GM23338 (cell line): ENCODE measurements at regions not wholly inside any gene's neighbourhood (a gene's known extent, or its start where the extent isn't known, plus 50 kb on each side); places are given as distances from the start of the nearest gene placed in this dataset.

ENCODE experiments used
- ATAC-seq: fragments of 200-7000 bp; cut with Tn5 transposase; 3 replicates; pipeline ENCODE4 v1.9.1; 2020
- DNase-seq: peaks from one replicate; pipeline ENCODE4 v3.0.0-alpha.2; 2015; ENCODE audit warnings: low spot score
- H2AFZ ChIP-seq: fragments of 200-600 bp; sonication (generic); 2 replicates; pipeline ENCODE4 v1.8.0; 2016; ENCODE audit warnings: antibody characterized with exemption, mild to moderate bottlenecking, moderate library complexity
- H3F3A ChIP-seq: fragments of 200-600 bp; sonication (generic); replicated peaks from 2 replicates; pipeline ENCODE4 v1.8.0; 2017; ENCODE audit warnings: antibody characterized with exemption, mixed run types, low read depth
- H3K27ac ChIP-seq: fragments of 200-600 bp; sonication (generic); 2 replicates; pipeline ENCODE4 v1.6.1; 2016; ENCODE audit warnings: low read depth
- H3K27me3 ChIP-seq: fragments of 200-600 bp; sonication (generic); 2 replicates; pipeline ENCODE4 v1.8.0; 2016; ENCODE audit warnings: mild to moderate bottlenecking, mixed run types, moderate library complexity; ENCODE audit not compliant: insufficient read depth
- H3K36me3 ChIP-seq: fragments of 200-600 bp; sonication (generic); 2 replicates; pipeline ENCODE4 v1.8.0; 2016; ENCODE audit warnings: mild to moderate bottlenecking; ENCODE audit not compliant: insufficient read depth
- H3K4me1 ChIP-seq: fragments of 200-600 bp; sonication (generic); 2 replicates; pipeline ENCODE4 v1.8.0; 2016; ENCODE audit warnings: mild to moderate bottlenecking, moderate library complexity; ENCODE audit not compliant: insufficient read depth
- H3K4me2 ChIP-seq: fragments of 200-600 bp; sonication (generic); 2 replicates; pipeline ENCODE4 v1.7.1; 2017; ENCODE audit warnings: mixed run types
- H3K4me3 ChIP-seq: fragments of 200-600 bp; sonication (generic); 2 replicates; pipeline ENCODE4 v1.6.1; 2016; ENCODE audit warnings: mixed run types
- H3K79me2 ChIP-seq: fragments of 200-600 bp; sonication (generic); replicated peaks from 2 replicates; pipeline ENCODE4 v1.8.0; 2017; ENCODE audit warnings: mild to moderate bottlenecking; ENCODE audit not compliant: insufficient read depth
- H3K9me2 ChIP-seq: fragments of 200-600 bp; sonication (generic); 2 replicates; pipeline ENCODE4 v1.8.0; 2017; ENCODE audit not compliant: insufficient read depth
- H4K20me1 ChIP-seq: fragments of 200-600 bp; sonication (generic); replicated peaks from 2 replicates; pipeline ENCODE4 v1.8.0; 2017; ENCODE audit warnings: mild to moderate bottlenecking; ENCODE audit not compliant: insufficient read depth
- H3K27ac Mint-ChIP-seq: 2 replicates; pipeline ENCODE4 v1.8.0; 2020; ENCODE audit warnings: inconsistent platforms, mild to moderate bottlenecking, moderate library complexity, mixed read lengths
- H3K27me3 Mint-ChIP-seq: 3 replicates; pipeline ENCODE4 v1.8.0; 2022; ENCODE audit warnings: low read depth, mild to moderate bottlenecking, moderate library complexity, mixed read lengths, inconsistent platforms; ENCODE audit not compliant: insufficient read depth, poor library complexity
- H3K36me3 Mint-ChIP-seq: 3 replicates; pipeline ENCODE4 v1.8.0; 2021; ENCODE audit warnings: low read depth, mild to moderate bottlenecking, inconsistent platforms, moderate library complexity, mixed read lengths
- H3K4me1 Mint-ChIP-seq: 3 replicates; pipeline ENCODE4 v1.8.0; 2020; ENCODE audit warnings: mild to moderate bottlenecking, inconsistent platforms, mixed read lengths
- H3K4me3 Mint-ChIP-seq: 3 replicates; pipeline ENCODE4 v1.8.0; 2021; ENCODE audit warnings: moderate library complexity, mild to moderate bottlenecking, inconsistent platforms, mixed read lengths
- H3K9me3 Mint-ChIP-seq: 3 replicates; pipeline ENCODE4 v1.8.0; 2020; ENCODE audit warnings: moderate library complexity, mild to moderate bottlenecking, inconsistent platforms, mixed read lengths
- CREB1 ChIP-seq: fragments of 250-450 bp; sonication (Bioruptor Pico); IDR thresholded peaks from 2 replicates; pipeline ENCODE4 v1.5.0; 2020; ENCODE audit warnings: low read depth, mild to moderate bottlenecking, moderate library complexity
- EZH2phosphoT487 ChIP-seq: fragments of 200-600 bp; sonication (generic); IDR thresholded peaks from one replicate; pipeline ENCODE4 v1.8.1; 2018; ENCODE audit warnings: antibody characterized with exemption; ENCODE audit not compliant: unreplicated experiment
- NANOG ChIP-seq: IDR thresholded peaks from 2 replicates; pipeline ENCODE4 v1.6.1; 2016; ENCODE audit warnings: antibody characterized with exemption, borderline replicate concordance
- TF ChIP-seq, protein P1 (sequence below): fragments of 250-450 bp; sonication (Bioruptor Pico); IDR thresholded peaks from 2 replicates; pipeline ENCODE4 v1.5.0; 2020; ENCODE audit warnings: mild to moderate bottlenecking, moderate library complexity

DNA sequence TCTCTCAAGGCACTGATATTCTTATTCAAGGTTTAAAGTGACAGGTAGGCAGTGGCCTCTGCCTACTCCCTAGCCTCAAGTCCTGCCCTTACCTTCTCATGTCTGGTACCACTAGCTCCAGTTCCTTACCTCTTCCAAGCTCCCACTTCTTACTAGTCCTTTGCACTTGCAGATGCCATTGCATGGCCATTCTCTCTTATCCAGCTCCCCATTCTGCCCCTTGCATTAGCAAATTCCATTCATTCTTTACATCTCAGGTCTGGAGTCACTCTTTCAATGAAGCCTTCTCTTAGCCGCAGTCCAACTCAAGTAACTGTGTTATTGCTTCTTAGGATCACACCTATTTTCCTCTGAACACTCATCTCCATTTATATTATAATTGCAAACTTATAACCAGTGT lies 807.1 kb downstream of the EDEM1 start:
- no peaks in the 10 kb centered on the region for H3K79me2 ChIP-seq
- DNase-seq (no peak), ATAC-seq (no peak)
- no peak overlapping the region for H2AFZ ChIP-seq
- peaks cover 7% of the 10 kb centered on the region; the same call in 1 of the 2 replicates for H3K36me3 ChIP-seq
- no peaks in the 10 kb centered on the region for H3K9me2 ChIP-seq
- no peak overlapping the region for H3K4me2 ChIP-seq
- no peak overlapping the region for H3K27ac ChIP-seq
- Mint-ChIP-seq H3K4me1 (peaks cover 3% of the 10 kb centered on the region; the same call in 1 of the 3 replicates), H3K27me3 (no peaks in the 10 kb centered on the region), H3K27ac (no peak overlapping the region), H3K4me3 (no peak overlapping the region), H3K36me3 (peaks cover 3% of the 10 kb centered on the region; the same call in 2 of the 3 replicates), H3K9me3 (peaks cover 71% of the 10 kb centered on the region)
- no peak overlapping the region for H3K4me3 ChIP-seq
- H3F3A ChIP-seq, result no peaks in the 10 kb centered on the region
- H4K20me1 ChIP-seq, result no peaks in the 10 kb centered on the region
- H3K27me3 ChIP-seq, result no peaks in the 10 kb centered on the region
- TF ChIP-seq NANOG, result no peak
- TF ChIP-seq CREB1 (CRISPR knock-in tag), result no peak
- no peak for TF ChIP-seq EZH2phosphoT487
- TF ChIP-seq, protein P1, sequence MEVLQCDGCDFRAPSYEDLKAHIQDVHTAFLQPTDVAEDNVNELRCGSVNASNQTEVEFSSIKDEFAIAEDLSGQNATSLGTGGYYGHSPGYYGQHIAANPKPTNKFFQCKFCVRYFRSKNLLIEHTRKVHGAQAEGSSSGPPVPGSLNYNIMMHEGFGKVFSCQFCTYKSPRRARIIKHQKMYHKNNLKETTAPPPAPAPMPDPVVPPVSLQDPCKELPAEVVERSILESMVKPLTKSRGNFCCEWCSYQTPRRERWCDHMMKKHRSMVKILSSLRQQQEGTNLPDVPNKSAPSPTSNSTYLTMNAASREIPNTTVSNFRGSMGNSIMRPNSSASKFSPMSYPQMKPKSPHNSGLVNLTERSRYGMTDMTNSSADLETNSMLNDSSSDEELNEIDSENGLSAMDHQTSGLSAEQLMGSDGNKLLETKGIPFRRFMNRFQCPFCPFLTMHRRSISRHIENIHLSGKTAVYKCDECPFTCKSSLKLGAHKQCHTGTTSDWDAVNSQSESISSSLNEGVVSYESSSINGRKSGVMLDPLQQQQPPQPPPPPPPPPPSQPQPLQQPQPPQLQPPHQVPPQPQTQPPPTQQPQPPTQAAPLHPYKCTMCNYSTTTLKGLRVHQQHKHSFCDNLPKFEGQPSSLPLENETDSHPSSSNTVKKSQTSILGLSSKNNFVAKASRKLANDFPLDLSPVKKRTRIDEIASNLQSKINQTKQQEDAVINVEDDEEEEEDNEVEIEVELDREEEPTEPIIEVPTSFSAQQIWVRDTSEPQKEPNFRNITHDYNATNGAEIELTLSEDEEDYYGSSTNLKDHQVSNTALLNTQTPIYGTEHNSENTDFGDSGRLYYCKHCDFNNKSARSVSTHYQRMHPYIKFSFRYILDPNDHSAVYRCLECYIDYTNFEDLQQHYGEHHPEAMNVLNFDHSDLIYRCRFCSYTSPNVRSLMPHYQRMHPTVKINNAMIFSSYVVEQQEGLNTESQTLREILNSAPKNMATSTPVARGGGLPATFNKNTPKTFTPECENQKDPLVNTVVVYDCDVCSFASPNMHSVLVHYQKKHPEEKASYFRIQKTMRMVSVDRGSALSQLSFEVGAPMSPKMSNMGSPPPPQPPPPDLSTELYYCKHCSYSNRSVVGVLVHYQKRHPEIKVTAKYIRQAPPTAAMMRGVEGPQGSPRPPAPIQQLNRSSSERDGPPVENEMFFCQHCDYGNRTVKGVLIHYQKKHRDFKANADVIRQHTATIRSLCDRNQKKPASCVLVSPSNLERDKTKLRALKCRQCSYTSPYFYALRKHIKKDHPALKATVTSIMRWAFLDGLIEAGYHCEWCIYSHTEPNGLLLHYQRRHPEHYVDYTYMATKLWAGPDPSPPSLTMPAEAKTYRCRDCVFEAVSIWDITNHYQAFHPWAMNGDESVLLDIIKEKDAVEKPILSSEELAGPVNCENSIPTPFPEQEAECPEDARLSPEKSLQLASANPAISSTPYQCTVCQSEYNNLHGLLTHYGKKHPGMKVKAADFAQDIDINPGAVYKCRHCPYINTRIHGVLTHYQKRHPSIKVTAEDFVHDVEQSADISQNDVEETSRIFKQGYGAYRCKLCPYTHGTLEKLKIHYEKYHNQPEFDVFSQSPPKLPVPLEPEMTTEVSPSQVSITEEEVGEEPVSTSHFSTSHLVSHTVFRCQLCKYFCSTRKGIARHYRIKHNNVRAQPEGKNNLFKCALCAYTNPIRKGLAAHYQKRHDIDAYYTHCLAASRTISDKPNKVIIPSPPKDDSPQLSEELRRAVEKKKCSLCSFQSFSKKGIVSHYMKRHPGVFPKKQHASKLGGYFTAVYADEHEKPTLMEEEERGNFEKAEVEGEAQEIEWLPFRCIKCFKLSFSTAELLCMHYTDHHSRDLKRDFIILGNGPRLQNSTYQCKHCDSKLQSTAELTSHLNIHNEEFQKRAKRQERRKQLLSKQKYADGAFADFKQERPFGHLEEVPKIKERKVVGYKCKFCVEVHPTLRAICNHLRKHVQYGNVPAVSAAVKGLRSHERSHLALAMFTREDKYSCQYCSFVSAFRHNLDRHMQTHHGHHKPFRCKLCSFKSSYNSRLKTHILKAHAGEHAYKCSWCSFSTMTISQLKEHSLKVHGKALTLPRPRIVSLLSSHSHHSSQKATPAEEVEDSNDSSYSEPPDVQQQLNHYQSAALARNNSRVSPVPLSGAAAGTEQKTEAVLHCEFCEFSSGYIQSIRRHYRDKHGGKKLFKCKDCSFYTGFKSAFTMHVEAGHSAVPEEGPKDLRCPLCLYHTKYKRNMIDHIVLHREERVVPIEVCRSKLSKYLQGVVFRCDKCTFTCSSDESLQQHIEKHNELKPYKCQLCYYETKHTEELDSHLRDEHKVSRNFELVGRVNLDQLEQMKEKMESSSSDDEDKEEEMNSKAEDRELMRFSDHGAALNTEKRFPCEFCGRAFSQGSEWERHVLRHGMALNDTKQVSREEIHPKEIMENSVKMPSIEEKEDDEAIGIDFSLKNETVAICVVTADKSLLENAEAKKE, result peak; percentile 57; the same call in 1 of the 2 replicates
- no peaks in the 10 kb centered on the region for H3K4me1 ChIP-seq

GRCh38 chr3:6018456-6018855 lies 830.9 kb downstream of the EDEM1 start:
- Histone ChIP-seq H3K4me2 (no peak overlapping the region), H3K27ac (no peak overlapping the region), H2AFZ (no peak overlapping the region), H3K27me3 (no peaks in the 10 kb centered on the region), H3K4me3 (no peak overlapping the region), H3K9me2 (no peaks in the 10 kb centered on the region), H3K4me1 (no peaks in the 10 kb centered on the region), H3F3A (no peaks in the 10 kb centered on the region), H4K20me1 (no peaks in the 10 kb centered on the region), H3K79me2 (no peaks in the 10 kb centered on the region), H3K36me3 (peaks cover 3% of the 10 kb centered on the region; the same call in 1 of the 2 replicates)
- H3K27me3 Mint-ChIP-seq, result peaks cover 2% of the 10 kb centered on the region
- peaks cover 86% of the 10 kb centered on the region for H3K9me3 Mint-ChIP-seq
- peaks cover 11% of the 10 kb centered on the region for H3K36me3 Mint-ChIP-seq
- no peak for DNase-seq
- H3K27ac Mint-ChIP-seq, result no peak overlapping the region
- no peaks in the 10 kb centered on the region for H3K4me1 Mint-ChIP-seq
- ATAC-seq, result no peak
- H3K4me3 Mint-ChIP-seq, result no peak overlapping the region
- TF ChIP-seq, protein P1, result no peak
